PFSK-1 (cell line): ENCODE measurements at regions not wholly inside any gene's neighbourhood (a gene's known extent, or its start where the extent isn't known, plus 50 kb on each side); places are given as distances from the start of the nearest gene placed in this dataset.

ENCODE experiments used
- FOXP2 ChIP-seq: optimal IDR thresholded peaks from 2 replicates; pipeline ENCODE3; 2011; ENCODE audit warnings: borderline replicate concordance, control low read depth, inconsistent platforms; ENCODE audit not compliant: insufficient read depth; ENCODE audit errors: extremely low read length, extremely low read depth
- POLR2AphosphoS5 ChIP-seq: IDR thresholded peaks from 2 replicates; pipeline ENCODE4 v1.6.1; 2012; ENCODE audit warnings: low read depth, mild to moderate bottlenecking, control low read depth, low read length, moderate library complexity
- REST ChIP-seq, 2 experiments: IDR thresholded peaks; 2 replicates each; pipeline versions ENCODE4 v1.6.1 to v1.8.0; 2011 to 2012; ENCODE audit warnings: low read depth in 2 of 2, low read length in 2 of 2, control low read depth in 1 of 2, inconsistent platforms in 1 of 2, mild to moderate bottlenecking in 1 of 2, moderate library complexity in 1 of 2; ENCODE audit not compliant: insufficient read depth in 1 of 2
- SIN3A ChIP-seq: IDR thresholded peaks from 2 replicates; pipeline ENCODE4 v1.6.1; 2012; ENCODE audit warnings: mild to moderate bottlenecking, low read length, moderate library complexity, borderline replicate concordance; ENCODE audit not compliant: insufficient read depth
- TAF1 ChIP-seq: IDR thresholded peaks from 2 replicates; pipeline ENCODE4 v1.6.1; 2012; ENCODE audit warnings: low read length, control low read depth, borderline replicate concordance; ENCODE audit not compliant: insufficient read depth

- TF ChIP-seq REST (IDR thresholded peaks at IDR 0.05; ENCODE audit: insufficient read depth in 1 of 2, low read depth in 2 of 2, low read length in 2 of 2) (no peak), POLR2AphosphoS5 (no peak), FOXP2 (no peak), TAF1 (no peak), SIN3A (no peak)
Observed at GRCh38 chr4:79831701-79832514, 241.1 kb downstream of the ANTXR2 start.

- TF ChIP-seq REST (IDR thresholded peaks at IDR 0.05; ENCODE audit: insufficient read depth in 1 of 2, low read depth in 2 of 2, low read length in 2 of 2) (no peak), SIN3A (no peak), FOXP2 (no peak), TAF1 (no peak), POLR2AphosphoS5 (no peak)
Observed at GRCh38 chr4:79831119-79831528, 241.9 kb downstream of the ANTXR2 start.

GRCh38 chr4:79827283-79827682 lies 245.7 kb downstream of the ANTXR2 start:
- TF ChIP-seq FOXP2 (no peak), REST (IDR thresholded peaks at IDR 0.05; ENCODE audit: insufficient read depth in 1 of 2, low read depth in 2 of 2, low read length in 2 of 2) (no peak), TAF1 (no peak), SIN3A (no peak), POLR2AphosphoS5 (no peak)

GRCh38 chr4:79823148-79823763 lies 249.8 kb downstream of the ANTXR2 start:
- TF ChIP-seq TAF1 = no peak

- TF ChIP-seq SIN3A = no peak
- TF ChIP-seq REST (IDR thresholded peaks at IDR 0.05; ENCODE audit: insufficient read depth in 1 of 2, low read depth in 2 of 2, low read length in 2 of 2) = no peak
- no peak for TF ChIP-seq FOXP2
- TF ChIP-seq POLR2AphosphoS5 = no peak
- no peak for TF ChIP-seq TAF1
Observed at GRCh38 chr4:79820427-79820826, 252.6 kb downstream of the ANTXR2 start.
